ENCODE measurements at regions not wholly inside any gene's neighbourhood (a gene's known extent, or its start where the extent isn't known, plus 50 kb on each side); places are given as distances from the start of the nearest gene placed in this dataset.

GRCh38 chr12:30874455-30875321, 51.9 kb upstream of the TSPAN11 start:
- no peak overlapping the region for H3K4me3 ChIP-seq (ENCODE audit: low read depth, low read length)
- no peak for TF ChIP-seq CTCF (conservative IDR thresholded peaks at IDR 0.05; ENCODE audit: low read depth, low read length)
- DNase-seq (ENCODE audit: low read depth), result peak; percentile 23

GRCh38 chr12:30870491-30871265, 55.9 kb upstream of the TSPAN11 start:
- H3K4me3 ChIP-seq (ENCODE audit: low read depth, low read length), result no peak overlapping the region
- no peak for DNase-seq (ENCODE audit: low read depth)
- no peak for TF ChIP-seq CTCF (conservative IDR thresholded peaks at IDR 0.05; ENCODE audit: low read depth, low read length)

GRCh38 chr12:30867415-30867814, 59.1 kb upstream of the TSPAN11 start:
- no peak overlapping the region for H3K4me3 ChIP-seq (ENCODE audit: low read depth, low read length)
- no peak for DNase-seq (ENCODE audit: low read depth)
- no peak for TF ChIP-seq CTCF (conservative IDR thresholded peaks at IDR 0.05; ENCODE audit: low read depth, low read length)

GRCh38 chr12:30866256-30866655, 60.3 kb upstream of the TSPAN11 start:
- no peak overlapping the region for H3K4me3 ChIP-seq (ENCODE audit: low read depth, low read length)
- TF ChIP-seq CTCF (conservative IDR thresholded peaks at IDR 0.05; ENCODE audit: low read depth, low read length), result no peak
- DNase-seq (ENCODE audit: low read depth), result no peak

- no peak for DNase-seq (ENCODE audit: low read depth)
- no peak overlapping the region for H3K4me3 ChIP-seq (ENCODE audit: low read depth, low read length)
- no peak for TF ChIP-seq CTCF (conservative IDR thresholded peaks at IDR 0.05; ENCODE audit: low read depth, low read length)
Measured at GRCh38 chr12:30863839-30864238, 62.7 kb upstream of the TSPAN11 start.

GRCh38 chr12:30862486-30862885, 64.1 kb upstream of the TSPAN11 start:
- no peak for TF ChIP-seq CTCF (conservative IDR thresholded peaks at IDR 0.05; ENCODE audit: low read depth, low read length)
- DNase-seq (ENCODE audit: low read depth), result no peak
- no peak overlapping the region for H3K4me3 ChIP-seq (ENCODE audit: low read depth, low read length)

Data from epithelial cell of proximal tubule (primary cell).